Activated naive CD4-positive, alpha-beta T cell treated with anti-CD3 and anti-CD28 coated beads, Interleukin-2, amount 50 U/mL, for 16 hours (primary cell): ENCODE measurements at regions not wholly inside any gene's neighbourhood (a gene's known extent, or its start where the extent isn't known, plus 50 kb on each side); places are given as distances from the start of the nearest gene placed in this dataset.
"Not testable (repeated sequence)": the region's sequence is repeated elsewhere in the genome, so short reads cannot be mapped to it uniquely, and the experiment has no call there.

Experiments
- DNase-seq: peaks from one replicate; pipeline ENCODE4 v3.0.0-alpha.2; 2020

DNA sequence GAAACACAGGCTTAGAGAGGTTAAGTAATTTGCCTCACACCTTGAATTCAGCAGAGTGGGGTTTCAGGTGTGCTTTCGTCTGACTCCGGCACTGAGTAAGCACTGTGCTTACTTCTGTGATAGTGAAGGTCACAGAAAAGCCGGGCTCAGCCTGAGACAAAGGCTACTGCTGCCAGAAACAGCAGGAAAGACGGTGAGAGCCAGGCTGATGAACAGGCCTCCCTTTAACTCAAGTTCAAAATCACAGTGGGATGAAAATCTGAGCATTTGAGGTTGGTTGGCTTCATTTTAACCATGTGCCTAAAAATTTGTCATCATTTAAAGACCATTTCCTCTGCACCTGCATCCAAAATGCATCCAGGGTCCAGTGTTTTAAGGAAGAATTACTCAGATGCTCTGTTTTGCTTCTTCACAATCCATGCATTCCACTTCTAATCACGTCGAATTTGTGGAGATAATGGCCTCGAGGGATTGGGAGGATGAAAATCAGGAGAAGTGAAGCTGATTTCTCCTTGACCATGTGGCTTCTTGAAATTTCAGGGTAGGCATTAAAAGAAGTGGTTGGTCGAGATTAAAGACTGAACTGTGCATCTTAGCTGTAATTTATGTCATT, 121.2 kb upstream of the LNX1 start:
- DNase-seq, result no peak

DNA sequence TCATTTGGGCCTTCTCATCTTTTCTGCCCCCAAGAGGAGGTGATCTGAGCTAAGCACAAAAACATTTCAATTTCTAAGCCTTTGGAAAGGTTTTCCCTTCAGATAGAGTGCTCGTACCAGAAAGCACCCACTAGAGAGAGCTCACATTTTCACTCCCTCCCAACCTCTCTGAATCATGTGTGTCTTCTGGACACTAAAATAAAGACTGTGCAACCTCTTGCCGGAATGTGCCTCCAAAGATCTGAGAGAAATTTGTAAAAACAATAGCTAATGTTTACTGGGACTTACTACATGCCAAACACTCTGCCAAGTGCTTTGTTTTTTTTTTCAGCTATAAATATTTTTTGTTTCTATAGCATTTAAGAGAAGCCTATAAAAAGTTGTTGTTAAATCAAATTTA, 120.6 kb upstream of the LNX1 start:
- DNase-seq, result no peak

DNA sequence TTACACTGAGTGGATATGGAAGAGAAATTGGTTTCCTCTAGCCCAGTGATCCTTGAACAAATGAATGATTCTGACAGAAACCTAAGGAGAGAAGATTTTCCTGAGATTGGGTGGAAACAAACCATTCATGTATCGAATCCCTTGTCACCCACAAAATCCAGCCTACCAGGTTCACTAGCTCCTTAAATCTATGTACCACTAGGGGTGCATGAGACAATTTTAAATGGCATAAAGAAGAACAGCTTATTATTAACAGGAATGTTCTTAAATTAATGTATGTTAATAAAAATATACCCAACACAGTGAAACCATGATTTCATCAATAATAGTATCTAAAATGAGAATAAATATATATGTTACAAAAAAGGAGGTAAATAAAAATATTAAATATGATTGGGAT, 118.4 kb upstream of the LNX1 start:
- DNase-seq, result no peak

DNA sequence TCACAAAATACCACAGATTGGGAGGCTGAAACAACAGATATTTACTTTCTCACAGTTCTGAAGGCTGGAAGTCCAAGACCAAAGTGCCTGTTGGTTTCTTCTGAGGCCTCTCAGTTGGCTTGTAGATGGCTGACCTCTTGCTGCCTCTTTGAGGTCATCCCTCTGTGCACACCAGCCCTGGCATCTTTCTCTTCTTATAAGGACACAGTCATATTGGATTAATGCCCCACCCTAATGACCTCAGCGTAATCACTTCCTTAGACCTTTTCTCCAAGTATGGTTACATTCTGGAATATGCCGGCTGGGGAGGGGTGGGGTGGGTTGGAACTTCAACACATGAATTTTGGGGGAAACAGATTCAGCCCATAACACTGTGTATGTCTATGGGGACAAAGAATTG, 116.2 kb upstream of the LNX1 start:
- no peak for DNase-seq

DNA sequence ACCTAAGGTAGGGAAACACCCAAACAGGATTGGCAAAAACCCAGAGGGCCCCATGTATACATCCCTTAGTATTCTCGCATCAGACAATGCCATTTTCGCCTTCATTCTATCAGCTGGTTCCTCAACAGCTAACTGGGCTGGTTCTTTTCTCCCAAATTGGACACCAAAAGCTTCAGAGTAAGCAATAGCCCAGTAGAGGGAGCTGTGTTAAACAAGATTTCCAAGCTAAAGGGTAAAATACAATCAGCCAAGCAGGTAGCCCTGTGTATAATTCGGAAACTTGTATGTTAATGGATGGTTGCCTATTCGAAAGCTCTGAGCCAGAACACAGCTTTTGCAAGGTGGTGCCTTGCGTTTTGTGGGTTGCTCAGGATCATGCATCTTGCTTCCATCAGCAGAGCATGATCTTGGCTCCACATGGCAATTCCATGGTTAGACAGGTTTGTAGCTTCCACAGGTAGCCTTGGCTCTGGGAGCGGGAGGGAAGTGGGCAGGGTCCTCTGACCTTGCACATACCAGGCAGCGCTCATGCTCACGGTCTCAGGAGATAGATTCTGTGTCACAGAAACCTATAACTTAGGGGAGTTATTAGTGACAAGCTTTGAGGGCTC, 115.2 kb upstream of the LNX1 start:
- no peak for DNase-seq

DNA sequence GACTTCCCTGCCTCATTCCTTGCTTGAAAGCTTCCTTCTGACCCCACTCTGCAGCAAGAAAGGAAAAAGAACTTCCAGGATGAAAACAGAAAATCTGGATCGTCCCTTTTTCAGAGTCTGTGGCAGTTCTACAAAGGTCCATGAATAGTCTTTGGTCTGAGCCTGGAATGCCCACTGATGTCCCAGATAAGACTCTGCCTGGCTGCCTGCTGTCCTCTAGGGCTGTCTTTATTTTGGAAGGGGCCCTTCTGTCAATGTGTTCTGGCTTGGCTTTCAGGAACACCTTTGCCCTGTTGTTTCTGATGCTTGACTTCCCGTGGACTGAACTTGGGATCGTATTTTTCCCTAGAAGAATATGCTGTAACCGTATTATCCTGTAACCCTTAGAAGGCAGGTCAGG, 114.7 kb upstream of the LNX1 start:
- no peak for DNase-seq

DNA sequence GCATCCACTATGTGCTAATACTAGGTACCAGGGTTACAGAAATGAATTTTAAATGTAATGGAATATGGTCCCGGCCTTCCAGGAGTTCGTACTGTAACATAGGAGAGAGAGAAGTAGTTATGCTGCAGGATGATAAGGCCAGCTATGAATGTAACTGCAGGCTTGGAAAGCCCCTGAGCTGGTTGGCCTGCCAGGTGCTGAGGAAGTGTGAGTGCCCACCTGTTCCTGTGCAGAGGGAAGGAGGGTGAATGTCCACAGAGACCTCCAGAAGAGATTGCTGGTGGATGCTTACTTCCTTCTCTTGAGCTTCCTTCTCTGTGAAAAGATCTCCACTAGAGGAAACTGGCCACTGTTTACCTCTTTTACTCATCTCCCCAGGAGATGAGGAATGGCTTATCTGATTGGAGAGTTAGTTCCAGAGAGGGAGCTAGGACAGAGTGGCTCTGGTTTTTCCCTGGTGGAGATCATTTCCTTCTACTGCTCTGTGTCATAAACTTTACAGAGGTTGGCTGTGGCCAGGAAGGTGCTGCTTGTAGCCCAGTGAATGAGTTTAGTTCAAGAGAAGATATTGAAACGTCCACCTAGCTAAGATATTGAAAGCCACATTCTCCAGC, 114.0 kb upstream of the LNX1 start:
- no peak for DNase-seq

DNA sequence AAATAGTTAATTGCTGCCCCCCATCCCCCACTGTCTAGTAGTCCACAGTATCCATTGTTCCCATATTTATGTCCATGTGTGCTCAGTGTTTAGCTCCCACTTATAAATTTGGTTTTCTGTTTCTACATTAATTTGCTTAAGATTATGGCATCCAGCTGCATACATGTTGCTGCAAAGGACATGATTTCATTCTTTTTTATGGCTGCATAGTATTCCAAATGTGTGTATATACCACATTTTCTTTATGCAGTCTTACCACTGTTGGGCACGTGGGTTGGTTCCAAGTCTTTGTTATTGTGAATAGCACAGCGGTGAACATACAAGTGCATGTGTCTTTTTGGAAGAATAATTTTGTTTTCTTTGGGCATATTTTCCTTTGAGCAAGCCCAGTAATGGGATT, 113.0 kb upstream of the LNX1 start:
- no peak for DNase-seq

DNA sequence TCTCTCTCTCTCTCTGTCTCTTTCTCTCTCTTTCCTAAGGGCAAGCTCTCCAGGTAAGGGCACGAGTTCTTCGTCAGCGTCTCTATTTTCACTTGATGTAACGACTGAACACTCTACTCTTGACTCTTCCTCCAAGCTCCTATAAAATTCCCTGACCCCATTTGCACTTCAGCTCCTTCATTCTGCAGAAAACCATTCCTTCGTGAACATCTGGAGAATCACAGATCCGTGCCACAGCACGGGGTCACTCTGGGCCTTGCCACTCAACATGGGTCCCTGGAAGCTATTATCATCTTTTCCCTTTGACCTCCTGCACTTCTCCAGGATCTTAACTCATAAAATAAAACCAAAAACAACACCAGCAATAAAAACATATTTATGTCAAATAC, 112.0 kb upstream of the LNX1 start:
- no peak for DNase-seq

DNA sequence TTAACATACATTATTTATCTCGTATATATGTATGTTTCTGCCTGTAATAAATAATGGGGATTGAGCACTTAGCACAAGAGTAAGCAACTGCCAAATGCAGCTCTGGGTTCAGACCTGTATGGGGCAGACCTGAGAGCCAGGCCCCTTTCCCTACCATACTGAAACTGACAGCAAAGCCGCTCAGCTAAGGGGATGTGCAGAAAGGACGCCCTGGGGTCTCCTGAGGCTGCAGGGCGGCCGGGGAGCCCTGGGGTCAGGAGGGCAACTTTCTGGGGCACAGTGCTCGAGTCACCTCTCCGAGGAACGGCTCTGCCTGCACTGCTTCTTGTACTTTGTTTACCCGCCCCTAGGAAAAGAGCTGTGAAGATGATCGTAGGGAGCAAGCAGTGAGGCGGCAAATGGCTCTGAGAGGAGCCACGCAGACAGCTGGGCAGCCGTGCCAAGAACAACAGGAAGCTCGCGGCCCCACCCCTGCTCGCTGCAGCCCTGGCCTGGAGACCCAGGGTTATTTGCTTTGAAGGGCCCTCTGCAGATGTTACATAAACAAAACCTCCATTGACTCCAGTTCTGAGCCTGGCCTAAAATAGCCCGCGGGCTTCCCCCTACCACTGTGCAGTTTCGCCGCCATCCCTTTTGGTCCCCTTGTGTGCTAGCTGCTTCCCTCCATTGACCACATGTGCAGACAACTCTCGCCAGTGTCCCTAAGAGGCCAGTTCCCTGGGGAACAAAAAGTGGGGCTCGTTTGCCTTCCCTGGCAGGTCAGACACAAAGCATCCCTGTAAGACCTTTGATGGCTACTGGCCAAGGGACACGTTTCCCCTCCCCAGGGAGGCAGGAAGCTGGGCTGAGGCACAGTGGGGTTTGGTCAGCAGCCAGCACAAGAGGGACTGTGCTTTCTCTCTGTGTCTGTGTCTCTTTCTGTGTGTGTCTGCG, 111.3 kb upstream of the LNX1 start:
- no peak for DNase-seq

DNA sequence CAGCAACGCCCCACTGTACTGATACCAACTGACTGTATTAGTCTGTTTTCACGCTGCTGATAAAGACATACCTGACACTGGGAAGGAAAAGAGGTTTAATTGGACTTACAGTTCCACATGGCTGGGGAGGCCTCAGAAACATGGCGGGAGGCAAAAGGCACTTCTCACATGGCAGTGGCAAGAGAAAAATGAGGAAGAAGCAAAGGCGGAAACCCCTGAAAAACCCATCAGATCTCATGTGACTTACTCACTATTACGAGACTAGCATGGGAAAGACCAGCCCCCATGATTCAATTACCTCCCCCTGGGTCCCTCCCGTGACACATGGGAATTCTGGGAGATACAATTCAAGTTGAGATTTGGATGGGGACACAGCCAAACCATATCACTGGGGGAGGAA, 110.0 kb upstream of the LNX1 start:
- DNase-seq, result not testable (repeated sequence)

DNA sequence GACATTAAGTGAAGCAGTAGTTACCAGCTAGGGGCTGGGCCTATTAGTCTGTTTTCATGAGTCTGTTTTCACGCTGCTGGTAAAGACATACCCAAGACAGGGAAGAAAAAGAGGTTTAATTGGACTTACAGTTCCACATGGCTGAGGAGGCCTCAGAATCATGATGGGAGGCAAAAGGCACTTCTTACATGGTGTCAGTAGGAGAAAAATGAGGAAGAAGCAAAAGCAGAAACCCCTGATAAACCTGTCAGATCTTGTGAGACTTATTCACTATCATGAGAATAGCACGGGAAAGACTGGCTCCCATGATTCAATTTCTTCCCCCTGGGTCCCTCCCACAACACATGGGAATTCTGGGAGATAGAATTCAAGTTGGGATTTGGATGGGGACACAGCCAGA, 108.0 kb upstream of the LNX1 start:
- DNase-seq, result not testable (repeated sequence)

DNA sequence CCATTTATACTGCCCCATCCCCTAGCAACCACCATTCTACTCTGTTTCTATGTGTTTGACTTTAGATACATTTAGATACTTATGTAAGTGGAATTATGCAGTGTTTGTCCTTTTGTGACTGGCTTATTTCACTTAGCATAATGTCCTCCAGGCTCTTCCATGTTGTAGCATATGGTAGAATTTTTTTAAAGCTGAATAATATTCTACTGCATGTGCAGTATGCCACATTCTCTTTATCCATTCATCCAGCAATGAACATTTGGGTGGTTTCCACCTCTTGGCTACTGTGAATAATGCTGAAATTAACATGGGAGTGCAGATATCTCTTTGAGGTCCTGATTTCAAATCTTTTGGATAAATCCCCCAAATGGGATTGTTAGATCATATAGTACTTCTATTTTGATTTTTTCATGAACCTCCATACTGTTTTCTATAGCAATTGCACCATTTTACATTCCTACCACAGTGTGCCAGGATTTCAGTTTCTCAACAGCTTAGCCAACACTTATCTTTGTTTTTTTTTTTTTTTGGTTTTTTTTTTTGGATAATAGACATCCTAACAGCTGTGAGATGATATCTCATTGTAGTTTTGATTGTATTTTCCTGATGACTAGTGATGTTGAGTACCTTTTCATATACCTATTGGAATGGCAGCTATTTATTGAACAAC, 105.9 kb upstream of the LNX1 start:
- no peak for DNase-seq

DNA sequence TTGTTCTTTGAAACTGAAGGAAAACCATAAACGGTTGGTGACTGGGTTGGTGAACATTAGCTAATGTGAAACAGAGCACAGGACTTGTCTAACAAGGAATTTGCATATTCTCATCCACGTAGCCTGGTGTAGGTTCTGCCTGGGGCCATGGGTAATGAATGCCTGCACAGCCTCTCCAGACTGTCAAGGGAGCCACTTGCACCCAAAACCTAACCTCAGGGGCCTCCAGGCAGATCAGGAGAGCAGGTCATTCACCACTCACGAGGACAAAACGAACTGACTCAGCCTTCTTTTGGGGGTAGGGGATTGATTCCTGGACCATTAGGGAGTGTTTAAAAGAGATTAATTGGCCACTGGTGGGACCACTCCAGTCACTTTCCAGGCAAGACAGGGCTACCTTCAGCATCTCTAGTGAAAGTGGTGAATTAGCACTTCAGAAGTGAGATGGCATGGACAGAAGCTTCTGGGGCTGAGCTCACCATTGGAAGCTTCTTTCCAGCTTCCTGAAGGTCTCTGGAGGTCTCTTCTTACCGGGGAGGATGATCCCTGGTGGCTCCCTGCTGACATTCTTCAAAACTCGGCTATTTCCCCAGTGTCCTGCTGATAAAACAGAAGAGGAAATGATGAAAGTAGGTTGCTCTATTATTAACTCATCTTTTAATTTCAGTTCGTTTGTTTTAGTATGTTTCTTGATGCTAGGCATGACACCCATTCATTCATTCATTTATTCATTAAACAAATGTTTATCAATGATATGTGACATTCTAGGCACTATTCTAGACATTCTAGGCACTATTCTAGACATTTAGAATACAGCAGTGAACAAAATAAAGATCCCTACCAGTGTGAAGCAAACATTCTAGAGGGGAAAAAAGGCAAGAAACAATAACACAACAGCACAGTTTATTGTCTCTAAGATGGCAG, 104.5 kb upstream of the LNX1 start:
- DNase-seq, result no peak

DNA sequence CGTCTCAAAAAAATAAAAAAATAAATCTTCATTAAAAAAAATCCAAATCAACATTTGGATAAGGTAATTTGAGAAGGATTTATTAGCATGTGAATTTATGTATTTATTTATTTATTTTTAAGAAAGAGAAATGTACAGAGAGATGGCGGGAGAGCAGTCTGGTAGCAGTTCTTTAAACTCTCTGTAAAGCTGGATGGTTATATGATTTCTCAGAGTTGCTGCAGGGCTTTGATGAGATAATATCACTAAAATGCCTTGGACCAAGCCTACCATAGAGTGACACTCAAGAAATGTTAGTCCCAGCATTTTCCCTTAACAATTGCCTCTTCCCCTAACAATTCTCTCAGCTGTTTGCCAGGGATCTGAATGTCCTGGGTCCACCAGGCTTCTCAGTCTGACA, 103.4 kb upstream of the LNX1 start:
- no peak for DNase-seq

DNA sequence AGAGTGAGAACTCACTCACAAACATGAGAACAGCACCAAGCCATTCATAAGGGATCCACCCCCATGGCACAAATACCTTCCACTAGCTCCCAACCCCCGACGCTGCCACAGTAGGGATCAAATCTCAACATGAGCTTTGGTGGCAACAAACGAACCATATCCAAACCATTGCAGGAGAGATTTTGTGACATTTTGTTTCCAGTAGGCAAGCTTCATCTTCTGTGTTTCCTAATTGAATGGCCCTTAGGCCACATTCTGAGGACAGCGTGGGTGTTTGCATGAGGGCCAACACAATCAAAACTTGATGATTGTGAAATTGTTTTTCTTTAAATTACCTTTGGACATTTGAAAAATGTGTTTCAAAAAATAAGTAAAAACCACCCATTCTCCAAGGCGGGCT, 102.6 kb upstream of the LNX1 start:
- DNase-seq, result no peak

DNA sequence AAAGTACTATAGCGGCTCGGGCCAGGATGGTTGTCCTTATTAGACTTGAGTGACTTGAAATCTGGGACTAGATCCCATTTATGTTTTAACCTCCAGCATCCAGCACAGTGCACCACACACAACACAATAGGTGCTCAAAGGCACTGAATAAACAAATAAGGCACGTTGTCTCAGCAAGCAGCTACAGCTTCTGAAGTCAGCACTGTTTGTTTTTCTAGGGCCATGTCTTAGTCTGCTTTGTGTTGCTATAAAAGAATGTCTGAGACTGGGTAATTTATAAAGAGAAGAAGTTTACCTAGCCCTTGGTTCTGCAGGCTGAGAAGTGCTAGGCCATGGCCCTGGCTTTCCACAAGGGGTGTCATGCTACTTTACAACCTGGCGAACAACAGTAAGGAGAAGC, 102.1 kb upstream of the LNX1 start:
- DNase-seq, result no peak

DNA sequence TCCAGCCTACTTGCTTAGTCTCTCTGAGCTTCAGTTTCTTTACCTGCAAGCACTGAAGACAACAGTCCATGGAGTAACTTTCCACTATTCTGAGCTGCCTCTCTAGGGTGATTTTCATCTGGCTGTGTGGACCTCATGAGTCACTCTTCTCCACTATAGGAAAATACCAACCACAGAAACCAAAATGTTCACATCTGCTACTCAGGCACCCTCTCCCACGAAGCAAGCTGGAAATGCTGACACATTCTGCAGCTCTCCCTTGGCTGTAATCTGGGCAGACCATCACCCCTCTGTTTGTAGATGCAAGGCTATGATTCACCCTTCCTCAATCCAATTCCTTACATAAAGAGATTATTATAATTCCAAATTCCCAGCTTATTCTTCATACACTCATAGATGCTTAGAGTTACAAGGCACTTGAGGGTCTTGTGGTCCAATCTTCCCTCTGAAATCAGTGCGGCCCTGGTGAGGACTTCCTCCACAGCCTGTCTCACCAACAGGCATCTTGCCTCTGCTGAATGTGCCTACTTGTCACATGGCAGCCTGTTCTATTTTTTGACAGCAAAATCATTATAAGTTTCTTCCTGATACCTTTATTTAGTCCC, 97.0 kb upstream of the LNX1 start:
- no peak for DNase-seq

DNA sequence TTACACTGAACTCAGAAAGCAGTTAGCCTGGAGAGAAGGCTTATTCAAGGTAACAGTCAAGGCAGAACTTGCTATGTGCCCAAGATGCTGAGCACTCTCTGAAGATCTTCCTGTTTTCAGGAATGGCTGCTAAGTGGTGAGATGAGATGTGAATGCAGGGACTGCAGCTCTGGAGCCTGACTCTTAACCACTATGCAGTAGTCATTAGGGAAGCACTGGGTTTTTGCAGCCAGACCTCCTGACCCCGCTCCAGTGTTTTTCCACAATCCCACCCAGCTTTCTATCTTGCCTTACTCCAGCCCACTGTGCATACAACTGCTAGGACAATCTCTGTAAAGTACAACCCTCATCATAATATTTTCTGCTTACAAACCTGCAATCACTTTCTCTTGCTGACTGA, 95.2 kb upstream of the LNX1 start:
- DNase-seq, result no peak

DNA sequence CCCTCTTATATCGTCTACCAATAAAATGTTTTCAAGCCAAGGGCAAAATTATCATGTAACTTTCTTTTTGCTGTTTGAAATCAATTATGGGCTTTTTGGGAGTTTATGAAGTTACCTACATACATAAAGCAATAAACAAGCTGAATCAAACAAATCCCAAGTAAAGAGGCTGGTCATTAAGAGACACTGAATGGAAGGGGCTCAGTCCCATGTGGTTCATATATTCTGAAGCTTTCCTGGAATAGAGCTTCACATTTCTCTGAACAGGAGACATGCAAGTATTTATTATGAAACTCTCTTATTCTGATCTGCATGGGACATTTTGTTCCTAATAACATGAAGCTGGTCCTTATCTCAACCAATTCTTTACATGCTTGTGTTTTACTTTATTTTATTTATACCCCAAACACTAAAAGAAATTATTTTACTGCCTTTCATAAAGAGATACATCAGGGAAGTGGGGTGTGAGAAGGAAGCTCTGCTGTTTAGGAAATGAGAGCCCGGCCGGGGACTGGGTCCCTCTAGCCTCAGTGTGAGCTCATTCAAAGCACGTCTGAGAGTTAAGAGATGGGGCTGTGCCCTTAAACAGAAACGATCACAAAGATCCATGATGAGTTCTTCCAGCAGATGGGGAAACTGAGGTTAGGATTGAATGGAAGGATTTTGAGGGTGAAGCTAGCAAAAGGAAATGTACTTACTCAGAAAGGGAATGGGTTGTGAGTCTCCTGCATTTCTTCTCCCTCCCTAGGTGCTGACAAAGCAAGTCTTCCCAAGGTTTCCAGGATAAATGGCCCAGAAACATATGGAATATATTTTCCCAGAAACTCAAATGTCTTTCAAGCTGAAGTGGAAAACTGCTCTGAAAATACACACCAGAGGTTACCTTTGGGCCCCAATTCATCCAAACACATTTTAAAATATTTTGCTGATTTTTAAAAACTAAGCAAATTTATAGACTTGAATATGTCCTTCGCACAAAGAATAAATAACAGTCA, 93.1 kb upstream of the LNX1 start:
- DNase-seq, result no peak
